GM18519 (cell line): ENCODE measurements at regions not wholly inside any gene's neighbourhood (a gene's known extent, or its start where the extent isn't known, plus 50 kb on each side); places are given as distances from the start of the nearest gene placed in this dataset.

Experiments used
- ATAC-seq: cut with Tn5 transposase; IDR thresholded peaks from one replicate; pipeline ENCODE4 v1.9.1; 2021; ENCODE audit warnings: mild to moderate bottlenecking, moderate library complexity; ENCODE audit not compliant: unreplicated experiment, low FRiP score

- ATAC-seq: no peak
Measured at GRCh38 chr3:76728426-76728825, 311.5 kb upstream of the ROBO2 start.

- no peak for ATAC-seq
Measured at GRCh38 chr3:76731471-76731870, 308.4 kb upstream of the ROBO2 start.

- ATAC-seq: no peak
Measured at GRCh38 chr3:76733073-76733759, 306.7 kb upstream of the ROBO2 start.

- no peak for ATAC-seq
Measured at GRCh38 chr3:76735152-76735551, 304.7 kb upstream of the ROBO2 start.

GRCh38 chr3:76753599-76753998, 286.3 kb upstream of the ROBO2 start:
- ATAC-seq: no peak

GRCh38 chr3:76754247-76754646, 285.7 kb upstream of the ROBO2 start:
- no peak for ATAC-seq

- no peak for ATAC-seq
Measured at GRCh38 chr3:76756577-76756976, 283.3 kb upstream of the ROBO2 start.

- no peak for ATAC-seq
Measured at GRCh38 chr3:76760336-76760735, 279.6 kb upstream of the ROBO2 start.

GRCh38 chr3:76765511-76765910, 274.4 kb upstream of the ROBO2 start:
- no peak for ATAC-seq

- ATAC-seq: no peak
Measured at GRCh38 chr3:76768912-76769311, 271.0 kb upstream of the ROBO2 start.

GRCh38 chr3:76776927-76777326, 263.0 kb upstream of the ROBO2 start:
- no peak for ATAC-seq

- ATAC-seq: no peak
Measured at GRCh38 chr3:76788206-76788605, 251.7 kb upstream of the ROBO2 start.

- ATAC-seq: no peak
Measured at GRCh38 chr3:76789237-76789636, 250.7 kb upstream of the ROBO2 start.

- no peak for ATAC-seq
Measured at GRCh38 chr3:76811418-76811817, 228.5 kb upstream of the ROBO2 start.

GRCh38 chr3:76812649-76813242, 227.2 kb upstream of the ROBO2 start:
- ATAC-seq: no peak

- no peak for ATAC-seq
Measured at GRCh38 chr3:76815561-76815960, 224.3 kb upstream of the ROBO2 start.

GRCh38 chr3:76820481-76820880, 219.4 kb upstream of the ROBO2 start:
- ATAC-seq: no peak

- no peak for ATAC-seq
Measured at GRCh38 chr3:76824658-76825240, 215.2 kb upstream of the ROBO2 start.

GRCh38 chr3:76826861-76827260, 213.0 kb upstream of the ROBO2 start:
- no peak for ATAC-seq

- ATAC-seq: no peak
Measured at GRCh38 chr3:76827701-76828226, 212.1 kb upstream of the ROBO2 start.

GRCh38 chr3:76834657-76835056, 205.2 kb upstream of the ROBO2 start:
- no peak for ATAC-seq

- ATAC-seq: no peak
Measured at GRCh38 chr3:76841747-76842146, 198.2 kb upstream of the ROBO2 start.
